ENCODE measurements at regions not wholly inside any gene's neighbourhood (a gene's known extent, or its start where the extent isn't known, plus 50 kb on each side); places are given as distances from the start of the nearest gene placed in this dataset.

- Mint-ChIP-seq H3K27ac (no peak overlapping the region), H3K9me3 (peaks cover 18% of the 10 kb centered on the region), H3K4me3 (no peak overlapping the region)
Measured at GRCh38 chr6:81822568-81822967, 70.1 kb upstream of the TENT5A start.

GRCh38 chr6:81821449-81821848 lies 69.0 kb upstream of the TENT5A start:
- Mint-ChIP-seq H3K27me3 (peaks cover 4% of the 10 kb centered on the region), H3K4me1 (no peaks in the 10 kb centered on the region), H3K27ac (no peak overlapping the region), H3K4me3 (no peak overlapping the region), H3K36me3 (no peaks in the 10 kb centered on the region), H3K9me3 (peaks cover 14% of the 10 kb centered on the region)

More at GRCh38 chr6:81822568-81822967, 70.1 kb upstream of the TENT5A start:
- H3K4me1 Mint-ChIP-seq = no peaks in the 10 kb centered on the region
- H3K36me3 Mint-ChIP-seq = no peaks in the 10 kb centered on the region
- peaks cover 4% of the 10 kb centered on the region for H3K27me3 Mint-ChIP-seq

GRCh38 chr6:81820980-81821379 lies 68.5 kb upstream of the TENT5A start:
- Mint-ChIP-seq H3K36me3 (no peaks in the 10 kb centered on the region), H3K4me3 (no peak overlapping the region), H3K4me1 (no peaks in the 10 kb centered on the region), H3K27me3 (peaks cover 6% of the 10 kb centered on the region), H3K27ac (no peak overlapping the region), H3K9me3 (peaks cover 10% of the 10 kb centered on the region)

GRCh38 chr6:81820422-81820821 lies 67.9 kb upstream of the TENT5A start:
- no peaks in the 10 kb centered on the region for H3K36me3 Mint-ChIP-seq
- peaks cover 6% of the 10 kb centered on the region for H3K27me3 Mint-ChIP-seq
- H3K9me3 Mint-ChIP-seq = peaks cover 5% of the 10 kb centered on the region
- no peaks in the 10 kb centered on the region for H3K4me1 Mint-ChIP-seq
- no peak overlapping the region for H3K4me3 Mint-ChIP-seq
- H3K27ac Mint-ChIP-seq = no peak overlapping the region

GRCh38 chr6:81819767-81820166 lies 67.3 kb upstream of the TENT5A start:
- Mint-ChIP-seq H3K27ac (no peak overlapping the region), H3K27me3 (peaks cover 8% of the 10 kb centered on the region), H3K9me3 (no peaks in the 10 kb centered on the region), H3K4me1 (no peaks in the 10 kb centered on the region), H3K36me3 (no peaks in the 10 kb centered on the region), H3K4me3 (no peak overlapping the region)

GRCh38 chr6:81818901-81819361 lies 66.5 kb upstream of the TENT5A start:
- Mint-ChIP-seq H3K36me3 (no peaks in the 10 kb centered on the region), H3K4me3 (no peak overlapping the region), H3K4me1 (no peaks in the 10 kb centered on the region), H3K27ac (no peak overlapping the region), H3K9me3 (no peaks in the 10 kb centered on the region), H3K27me3 (peaks cover 9% of the 10 kb centered on the region)

GRCh38 chr6:81816380-81816779 lies 63.9 kb upstream of the TENT5A start:
- Mint-ChIP-seq H3K4me3 (no peak overlapping the region), H3K27me3 (peaks cover 15% of the 10 kb centered on the region), H3K36me3 (no peaks in the 10 kb centered on the region), H3K27ac (no peak overlapping the region), H3K4me1 (peaks cover 5% of the 10 kb centered on the region), H3K9me3 (no peaks in the 10 kb centered on the region)

GRCh38 chr6:81814370-81815076 lies 62.0 kb upstream of the TENT5A start:
- no peaks in the 10 kb centered on the region for H3K36me3 Mint-ChIP-seq
- no peak overlapping the region for H3K27ac Mint-ChIP-seq
- peaks cover 19% of the 10 kb centered on the region for H3K27me3 Mint-ChIP-seq
- no peak overlapping the region for H3K4me3 Mint-ChIP-seq
- peaks cover 5% of the 10 kb centered on the region for H3K4me1 Mint-ChIP-seq
- no peaks in the 10 kb centered on the region for H3K9me3 Mint-ChIP-seq

GRCh38 chr6:81813305-81813704 lies 60.8 kb upstream of the TENT5A start:
- no peak overlapping the region for H3K4me3 Mint-ChIP-seq
- peaks cover 24% of the 10 kb centered on the region for H3K27me3 Mint-ChIP-seq
- no peak overlapping the region for H3K27ac Mint-ChIP-seq
- no peaks in the 10 kb centered on the region for H3K36me3 Mint-ChIP-seq
- H3K4me1 Mint-ChIP-seq = peaks cover 5% of the 10 kb centered on the region
- no peaks in the 10 kb centered on the region for H3K9me3 Mint-ChIP-seq

- Mint-ChIP-seq H3K4me3 (no peak overlapping the region), H3K36me3 (no peaks in the 10 kb centered on the region), H3K27me3 (peaks cover 21% of the 10 kb centered on the region), H3K27ac (no peak overlapping the region), H3K9me3 (no peaks in the 10 kb centered on the region), H3K4me1 (peaks cover 5% of the 10 kb centered on the region)
Measured at GRCh38 chr6:81812401-81812800, 59.9 kb upstream of the TENT5A start.

GRCh38 chr6:81808851-81809570 lies 56.5 kb upstream of the TENT5A start:
- H3K36me3 Mint-ChIP-seq = no peaks in the 10 kb centered on the region
- H3K9me3 Mint-ChIP-seq = no peaks in the 10 kb centered on the region
- no peak overlapping the region for H3K27ac Mint-ChIP-seq
- H3K27me3 Mint-ChIP-seq = peaks cover 20% of the 10 kb centered on the region
- peaks cover 5% of the 10 kb centered on the region for H3K4me1 Mint-ChIP-seq
- no peak overlapping the region for H3K4me3 Mint-ChIP-seq

- Mint-ChIP-seq H3K4me3 (no peak overlapping the region), H3K9me3 (no peaks in the 10 kb centered on the region), H3K27me3 (peaks cover 16% of the 10 kb centered on the region), H3K4me1 (no peaks in the 10 kb centered on the region), H3K27ac (no peak overlapping the region), H3K36me3 (no peaks in the 10 kb centered on the region)
Measured at GRCh38 chr6:81806793-81807565, 54.5 kb upstream of the TENT5A start.

- H3K9me3 Mint-ChIP-seq = no peaks in the 10 kb centered on the region
- H3K27me3 Mint-ChIP-seq = peaks cover 11% of the 10 kb centered on the region
- H3K36me3 Mint-ChIP-seq = no peaks in the 10 kb centered on the region
- no peaks in the 10 kb centered on the region for H3K4me1 Mint-ChIP-seq
- no peak overlapping the region for H3K4me3 Mint-ChIP-seq
- no peak overlapping the region for H3K27ac Mint-ChIP-seq
Measured at GRCh38 chr6:81802356-81802755, 49.9 kb upstream of the TENT5A start.
